ENCODE measurements at regions not wholly inside any gene's neighbourhood (a gene's known extent, or its start where the extent isn't known, plus 50 kb on each side); places are given as distances from the start of the nearest gene placed in this dataset.

- H3K36me3 Mint-ChIP-seq (ENCODE audit: low read depth), result no peaks in the 10 kb centered on the region
- no peaks in the 10 kb centered on the region for H3K9me3 Mint-ChIP-seq
- H3K4me3 Mint-ChIP-seq, result no peak overlapping the region
- no peak overlapping the region for H3K27ac Mint-ChIP-seq
- peaks cover 22% of the 10 kb centered on the region for H3K27me3 Mint-ChIP-seq (ENCODE audit: low read depth)
- no peaks in the 10 kb centered on the region for H3K4me1 Mint-ChIP-seq (ENCODE audit: low read depth)
- no peak for DNase-seq (ENCODE audit: low spot score)
Observed at GRCh38 chr1:29473161-29473855, 237.0 kb downstream of the PTPRU start.

- no peaks in the 10 kb centered on the region for H3K36me3 Mint-ChIP-seq (ENCODE audit: low read depth)
- H3K27me3 Mint-ChIP-seq (ENCODE audit: low read depth), result peaks cover 11% of the 10 kb centered on the region
- H3K27ac Mint-ChIP-seq, result no peak overlapping the region
- H3K4me1 Mint-ChIP-seq (ENCODE audit: low read depth), result no peaks in the 10 kb centered on the region
- H3K9me3 Mint-ChIP-seq, result no peaks in the 10 kb centered on the region
- no peak overlapping the region for H3K4me3 Mint-ChIP-seq
- DNase-seq (ENCODE audit: low spot score), result no peak
Observed at GRCh38 chr1:29471487-29472313, 235.4 kb downstream of the PTPRU start.

DNA sequence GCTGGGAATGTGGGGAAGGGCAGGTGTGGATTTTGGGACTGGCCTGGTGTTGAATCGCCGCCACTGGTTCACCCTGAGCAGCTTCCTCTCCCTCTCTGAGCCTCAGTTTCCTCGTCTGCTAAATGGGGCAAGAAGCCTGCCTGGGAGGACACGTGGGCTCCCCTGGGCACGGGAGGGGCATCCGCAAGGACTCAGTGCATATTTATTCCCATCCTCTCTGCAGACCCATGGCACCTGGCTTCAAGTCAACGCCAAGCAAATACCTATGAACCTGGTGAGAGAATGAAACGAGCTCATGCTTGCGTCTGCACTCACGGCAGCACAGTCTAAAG is 234.4 kb downstream of the PTPRU start:
- Mint-ChIP-seq H3K36me3 (ENCODE audit: low read depth) (no peaks in the 10 kb centered on the region), H3K4me3 (no peak overlapping the region), H3K27me3 (ENCODE audit: low read depth) (peaks cover 5% of the 10 kb centered on the region), H3K27ac (no peak overlapping the region), H3K4me1 (ENCODE audit: low read depth) (no peaks in the 10 kb centered on the region), H3K9me3 (no peaks in the 10 kb centered on the region)
- no peak for DNase-seq (ENCODE audit: low spot score)

DNA sequence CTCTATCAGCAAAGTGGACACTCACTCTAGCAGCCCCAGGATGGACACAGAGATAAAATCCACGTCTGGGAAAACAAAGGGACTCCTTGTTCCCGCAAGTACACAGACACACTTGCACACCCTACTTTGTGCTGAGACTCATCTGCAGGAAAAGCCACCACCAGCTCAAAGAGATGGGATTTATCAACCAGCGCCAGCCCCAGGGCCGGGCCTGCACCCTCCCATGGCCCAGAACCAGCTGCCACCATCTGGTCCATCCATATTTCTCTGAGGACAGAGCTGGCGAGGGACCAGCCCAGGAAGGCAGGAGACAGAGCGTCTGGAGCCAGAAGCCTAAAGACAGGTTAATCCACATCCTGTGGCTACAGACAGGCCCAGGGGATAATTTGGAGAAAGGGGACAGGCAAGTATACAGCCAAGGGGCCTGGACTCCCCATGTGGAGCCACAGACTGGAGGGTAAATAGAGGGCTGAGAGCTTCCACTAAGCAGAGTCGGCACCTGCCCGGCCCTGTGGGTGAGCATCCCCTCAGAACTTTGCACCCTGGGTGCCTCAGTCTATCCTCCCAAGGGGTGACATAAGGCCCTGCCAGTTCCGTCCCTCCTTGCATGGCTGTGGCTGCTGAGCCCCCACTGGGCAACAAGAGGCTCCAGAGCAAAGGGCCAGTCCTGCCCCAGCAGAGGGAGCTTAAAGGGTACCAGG is 233.9 kb downstream of the PTPRU start:
- no peaks in the 10 kb centered on the region for H3K36me3 Mint-ChIP-seq (ENCODE audit: low read depth)
- peaks cover 3% of the 10 kb centered on the region for H3K27me3 Mint-ChIP-seq (ENCODE audit: low read depth)
- no peaks in the 10 kb centered on the region for H3K4me1 Mint-ChIP-seq (ENCODE audit: low read depth)
- no peak for DNase-seq (ENCODE audit: low spot score)
- no peak overlapping the region for H3K27ac Mint-ChIP-seq
- no peaks in the 10 kb centered on the region for H3K9me3 Mint-ChIP-seq
- no peak overlapping the region for H3K4me3 Mint-ChIP-seq

DNA sequence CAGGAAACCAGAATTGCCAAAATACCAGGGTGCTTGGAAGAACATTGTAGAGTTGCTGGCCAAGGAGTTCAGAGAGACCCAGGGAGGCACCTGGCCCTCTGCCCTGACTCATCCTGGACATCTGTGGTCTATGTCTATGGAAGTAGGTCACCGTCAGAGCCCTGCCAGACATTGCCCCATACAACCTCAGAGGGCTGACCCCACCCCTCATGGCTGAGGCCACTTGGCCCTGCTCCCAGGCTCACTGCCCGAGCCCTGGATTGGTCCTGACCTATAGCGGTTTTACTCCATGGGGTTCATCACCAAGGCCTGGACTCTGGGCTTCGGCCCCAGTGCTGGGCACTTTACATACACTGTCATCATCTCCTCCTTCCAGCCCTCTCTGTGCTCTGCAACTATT is 233.1 kb downstream of the PTPRU start:
- Mint-ChIP-seq H3K36me3 (ENCODE audit: low read depth) (no peaks in the 10 kb centered on the region), H3K27ac (no peak overlapping the region), H3K9me3 (no peaks in the 10 kb centered on the region), H3K4me1 (ENCODE audit: low read depth) (no peaks in the 10 kb centered on the region), H3K4me3 (no peak overlapping the region), H3K27me3 (ENCODE audit: low read depth) (peaks cover 3% of the 10 kb centered on the region)
- no peak for DNase-seq (ENCODE audit: low spot score)

DNA sequence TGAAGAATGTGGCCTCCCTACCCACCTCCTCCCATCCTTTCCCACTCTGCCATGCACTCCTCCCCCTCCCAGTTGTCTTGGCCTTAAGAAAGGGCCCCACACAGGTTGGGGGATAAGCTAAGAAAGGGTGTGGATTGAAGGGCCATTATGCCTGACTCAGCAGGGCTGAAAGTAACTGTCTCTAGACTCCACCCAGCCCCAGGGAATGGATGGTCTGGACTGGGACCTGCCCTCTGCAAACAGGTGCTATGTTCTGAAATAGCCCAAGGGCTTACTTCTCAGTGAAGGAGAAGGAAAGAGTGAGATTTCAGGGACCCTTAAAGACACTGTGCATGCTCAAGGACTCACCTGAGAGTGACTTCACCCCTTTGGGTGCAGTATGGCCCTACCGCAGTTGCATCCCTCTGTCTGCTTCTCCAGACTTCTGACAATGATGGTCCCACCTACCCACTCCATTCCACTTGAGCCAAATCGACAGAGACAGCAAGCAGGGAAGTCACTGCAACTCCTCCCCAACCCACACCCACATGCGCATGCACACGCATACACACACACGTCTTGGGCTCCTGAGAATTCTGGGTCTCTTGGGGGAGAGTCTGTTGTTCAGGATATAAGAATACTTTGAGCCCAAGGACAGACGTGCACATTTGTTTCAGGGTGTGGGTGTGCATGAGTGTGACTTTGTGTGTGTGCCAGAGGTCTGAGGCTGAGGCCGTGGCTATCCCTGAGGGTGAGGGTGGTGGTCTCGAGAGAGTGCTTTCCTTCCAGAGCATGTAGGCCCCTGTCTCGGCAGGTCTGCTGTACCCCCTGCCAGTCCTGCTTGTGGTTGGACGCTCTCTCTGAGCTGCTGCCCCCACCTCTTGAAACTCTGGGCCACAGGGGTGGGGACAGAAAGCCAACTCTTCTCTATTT is 231.9 kb downstream of the PTPRU start:
- H3K27me3 Mint-ChIP-seq (ENCODE audit: low read depth), result no peaks in the 10 kb centered on the region
- H3K4me3 Mint-ChIP-seq, result no peak overlapping the region
- H3K4me1 Mint-ChIP-seq (ENCODE audit: low read depth), result no peaks in the 10 kb centered on the region
- no peaks in the 10 kb centered on the region for H3K9me3 Mint-ChIP-seq
- H3K27ac Mint-ChIP-seq, result no peak overlapping the region
- no peak for DNase-seq (ENCODE audit: low spot score)
- no peaks in the 10 kb centered on the region for H3K36me3 Mint-ChIP-seq (ENCODE audit: low read depth)

GRCh38 chr1:29466258-29466657 is 229.9 kb downstream of the PTPRU start:
- no peaks in the 10 kb centered on the region for H3K36me3 Mint-ChIP-seq (ENCODE audit: low read depth)
- no peaks in the 10 kb centered on the region for H3K9me3 Mint-ChIP-seq
- H3K4me3 Mint-ChIP-seq, result no peak overlapping the region
- no peaks in the 10 kb centered on the region for H3K27me3 Mint-ChIP-seq (ENCODE audit: low read depth)
- no peak for DNase-seq (ENCODE audit: low spot score)
- H3K27ac Mint-ChIP-seq, result no peak overlapping the region
- no peaks in the 10 kb centered on the region for H3K4me1 Mint-ChIP-seq (ENCODE audit: low read depth)

GRCh38 chr1:29465755-29466154 is 229.4 kb downstream of the PTPRU start:
- Mint-ChIP-seq H3K27me3 (ENCODE audit: low read depth) (no peaks in the 10 kb centered on the region), H3K27ac (no peak overlapping the region), H3K9me3 (no peaks in the 10 kb centered on the region), H3K4me3 (no peak overlapping the region), H3K36me3 (ENCODE audit: low read depth) (no peaks in the 10 kb centered on the region), H3K4me1 (ENCODE audit: low read depth) (no peaks in the 10 kb centered on the region)
- no peak for DNase-seq (ENCODE audit: low spot score)

GRCh38 chr1:29462096-29462495 is 225.8 kb downstream of the PTPRU start:
- no peaks in the 10 kb centered on the region for H3K36me3 Mint-ChIP-seq (ENCODE audit: low read depth)
- H3K4me3 Mint-ChIP-seq, result no peak overlapping the region
- H3K27me3 Mint-ChIP-seq (ENCODE audit: low read depth), result no peaks in the 10 kb centered on the region
- no peaks in the 10 kb centered on the region for H3K9me3 Mint-ChIP-seq
- H3K27ac Mint-ChIP-seq, result no peak overlapping the region
- no peaks in the 10 kb centered on the region for H3K4me1 Mint-ChIP-seq (ENCODE audit: low read depth)
- DNase-seq (ENCODE audit: low spot score), result no peak

DNA sequence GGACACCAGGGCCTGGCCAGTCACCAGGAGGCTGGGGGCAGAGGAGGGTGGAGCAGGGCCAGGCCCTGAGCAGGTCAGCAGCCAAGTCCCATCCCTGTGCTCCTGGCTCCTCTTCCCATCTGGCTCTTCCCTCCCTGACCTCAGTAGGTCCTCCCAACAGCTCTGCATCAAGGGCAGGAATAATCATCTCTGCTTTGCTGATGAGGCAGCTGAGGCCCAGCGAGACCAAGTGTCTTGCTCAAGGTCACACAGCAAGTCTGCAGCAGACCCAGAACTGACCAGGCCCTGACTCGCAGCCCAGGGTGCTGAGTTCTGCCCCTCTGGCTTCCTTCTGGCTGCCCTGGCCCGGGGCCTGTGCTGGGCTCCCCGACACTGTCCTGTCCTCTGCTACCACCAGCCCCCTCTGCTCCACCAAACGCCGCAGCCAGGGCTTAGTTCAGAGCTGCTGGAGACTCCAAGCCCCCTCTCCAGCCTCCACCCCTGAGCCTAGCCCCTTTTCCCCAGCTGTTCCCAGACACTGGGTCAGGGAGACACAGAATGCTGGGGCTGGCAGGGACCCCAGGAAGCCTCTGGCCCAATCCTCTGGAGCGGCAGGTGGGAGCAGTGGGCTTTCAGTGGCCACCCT is 224.9 kb downstream of the PTPRU start:
- no peak for DNase-seq (ENCODE audit: low spot score)
- Mint-ChIP-seq H3K36me3 (ENCODE audit: low read depth) (no peaks in the 10 kb centered on the region), H3K27me3 (ENCODE audit: low read depth) (no peaks in the 10 kb centered on the region), H3K4me3 (no peak overlapping the region), H3K9me3 (no peaks in the 10 kb centered on the region), H3K27ac (no peak overlapping the region), H3K4me1 (ENCODE audit: low read depth) (no peaks in the 10 kb centered on the region)

- no peak overlapping the region for H3K27ac Mint-ChIP-seq
- no peak overlapping the region for H3K4me3 Mint-ChIP-seq
- H3K27me3 Mint-ChIP-seq (ENCODE audit: low read depth), result no peaks in the 10 kb centered on the region
- no peaks in the 10 kb centered on the region for H3K36me3 Mint-ChIP-seq (ENCODE audit: low read depth)
- DNase-seq (ENCODE audit: low spot score), result no peak
- no peaks in the 10 kb centered on the region for H3K9me3 Mint-ChIP-seq
- H3K4me1 Mint-ChIP-seq (ENCODE audit: low read depth), result no peaks in the 10 kb centered on the region
Observed at GRCh38 chr1:29460694-29461093, 224.4 kb downstream of the PTPRU start.

GRCh38 chr1:29460041-29460610 is 223.8 kb downstream of the PTPRU start:
- no peak overlapping the region for H3K4me3 Mint-ChIP-seq
- H3K27me3 Mint-ChIP-seq (ENCODE audit: low read depth), result no peaks in the 10 kb centered on the region
- H3K27ac Mint-ChIP-seq, result no peak overlapping the region
- H3K36me3 Mint-ChIP-seq (ENCODE audit: low read depth), result no peaks in the 10 kb centered on the region
- no peak for DNase-seq (ENCODE audit: low spot score)
- H3K4me1 Mint-ChIP-seq (ENCODE audit: low read depth), result no peaks in the 10 kb centered on the region
- no peaks in the 10 kb centered on the region for H3K9me3 Mint-ChIP-seq

- DNase-seq (ENCODE audit: low spot score), result no peak
- Mint-ChIP-seq H3K27me3 (ENCODE audit: low read depth) (no peaks in the 10 kb centered on the region), H3K36me3 (ENCODE audit: low read depth) (no peaks in the 10 kb centered on the region), H3K4me3 (no peak overlapping the region), H3K27ac (no peak overlapping the region), H3K9me3 (no peaks in the 10 kb centered on the region), H3K4me1 (ENCODE audit: low read depth) (no peaks in the 10 kb centered on the region)
Observed at GRCh38 chr1:29459620-29459945, 223.3 kb downstream of the PTPRU start.
